Esophagus squamous epithelium (tissue), 5 donors: ENCODE measurements at regions not wholly inside any gene's neighbourhood (a gene's known extent, or its start where the extent isn't known, plus 50 kb on each side); places are given as distances from the start of the nearest gene placed in this dataset.

Experiments used
- DNase-seq: peaks from one replicate; lab custom pipeline; 2025; lab: John Stamatoyannopoulos, UW
- H3K27ac ChIP-seq, 4 donors: fragments of 200-600 bp; sonication (generic); one replicate each; pipeline ENCODE4 v1.5.1; 2016 to 2019; ENCODE audit warnings: mild to moderate bottlenecking in 1 of 4
- H3K27me3 ChIP-seq, 4 donors: fragments of 200-600 bp; sonication (generic); 1 replicate in 3 of 4; 2 replicates in 1 of 4; pipeline versions ENCODE4 v1.5.1 to v1.6.0; 2017 to 2021; ENCODE audit warnings: antibody characterized with exemption in 1 of 4
- H3K36me3 ChIP-seq, 3 donors: fragments of 200-600 bp; sonication (generic); one replicate each; pipeline ENCODE4 v1.5.1; 2016 to 2019
- H3K4me1 ChIP-seq, 3 donors: fragments of 200-600 bp; sonication (generic); one replicate each; pipeline ENCODE4 v1.5.1; 2017 to 2019
- H3K4me3 ChIP-seq, 4 donors: fragments of 200-600 bp; sonication (generic); 1 replicate in 3 of 4; 2 replicates in 1 of 4; pipeline ENCODE4 v1.5.1; 2016 to 2019; ENCODE audit warnings: mild to moderate bottlenecking in 2 of 4, moderate library complexity in 1 of 4
- H3K9me3 ChIP-seq, 3 donors: fragments of 200-600 bp; sonication (generic); one replicate each; pipeline ENCODE4 v1.5.1; 2016 to 2019
- POLR2A ChIP-seq, 4 donors: fragments of 450-650 bp; IDR thresholded peaks; one replicate each; pipeline ENCODE4 v1.6.1; 2017; ENCODE audit warnings: antibody characterized with exemption in 4 of 4, mild to moderate bottlenecking in 4 of 4, moderate library complexity in 3 of 4
- WGBS, 2 donors: methylation state at CpG; one replicate each; pipeline ENCODE4 v1.1.5; 2018; 5-methylcytosine and 5-hydroxymethylcytosine counted together
- intact Hi-C: fragments of 100-400 bp; cut with DNase I; formaldehyde crosslinking; loops from one replicate; pipeline ENCODE4 v1.15.0; 2022
- TF ChIP-seq, protein P1 (sequence below), 6 experiments: fragments of 450-650 bp in 4 of 6; fragments of 200-600 bp in 2 of 6; sonication (generic) in 2 of 6; IDR thresholded peaks; one replicate each; pipeline ENCODE4 v1.5.1; 2016 to 2019; ENCODE audit warnings: antibody characterized with exemption in 6 of 6, mild to moderate bottlenecking in 4 of 6, moderate library complexity in 4 of 6
- donor health status: DM: yes; HTN: yes; CAD: no.

DNA sequence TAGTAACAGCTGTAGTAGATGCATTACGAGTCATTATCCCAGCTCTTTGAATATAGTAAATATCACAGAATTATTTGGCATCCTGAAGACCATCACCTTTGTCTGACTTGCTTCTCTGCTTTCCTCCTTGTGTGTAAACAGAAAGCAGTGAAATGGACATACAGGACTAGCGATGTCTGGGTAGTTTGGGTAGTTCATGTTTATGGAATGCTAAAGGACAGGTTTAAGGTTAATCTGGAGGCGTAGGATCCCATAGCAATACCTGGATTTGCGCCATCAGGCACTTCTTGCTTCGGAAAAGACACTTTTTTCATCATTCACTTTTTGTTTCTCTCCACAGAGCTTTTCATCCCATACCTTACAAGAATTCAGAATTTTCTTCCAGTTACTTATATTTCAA is 232.2 kb downstream of the GPAT3 start:
- H3K9me3 ChIP-seq = no peaks in the 10 kb centered on the region
- WGBS, 2 donors = 74 to 77% methylated on average over 5 of the region's 5 CpGs
- H3K36me3 ChIP-seq = no peaks in the 10 kb centered on the region
- no peak overlapping the region for H3K4me3 ChIP-seq
- H3K27me3 ChIP-seq = peaks cover 0 to 3% (median 0%) of the 10 kb centered on the region in 4 donors
- intact Hi-C loops = no loop called here
- TF ChIP-seq, protein P1, sequence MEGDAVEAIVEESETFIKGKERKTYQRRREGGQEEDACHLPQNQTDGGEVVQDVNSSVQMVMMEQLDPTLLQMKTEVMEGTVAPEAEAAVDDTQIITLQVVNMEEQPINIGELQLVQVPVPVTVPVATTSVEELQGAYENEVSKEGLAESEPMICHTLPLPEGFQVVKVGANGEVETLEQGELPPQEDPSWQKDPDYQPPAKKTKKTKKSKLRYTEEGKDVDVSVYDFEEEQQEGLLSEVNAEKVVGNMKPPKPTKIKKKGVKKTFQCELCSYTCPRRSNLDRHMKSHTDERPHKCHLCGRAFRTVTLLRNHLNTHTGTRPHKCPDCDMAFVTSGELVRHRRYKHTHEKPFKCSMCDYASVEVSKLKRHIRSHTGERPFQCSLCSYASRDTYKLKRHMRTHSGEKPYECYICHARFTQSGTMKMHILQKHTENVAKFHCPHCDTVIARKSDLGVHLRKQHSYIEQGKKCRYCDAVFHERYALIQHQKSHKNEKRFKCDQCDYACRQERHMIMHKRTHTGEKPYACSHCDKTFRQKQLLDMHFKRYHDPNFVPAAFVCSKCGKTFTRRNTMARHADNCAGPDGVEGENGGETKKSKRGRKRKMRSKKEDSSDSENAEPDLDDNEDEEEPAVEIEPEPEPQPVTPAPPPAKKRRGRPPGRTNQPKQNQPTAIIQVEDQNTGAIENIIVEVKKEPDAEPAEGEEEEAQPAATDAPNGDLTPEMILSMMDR (IDR thresholded peaks at IDR 0.05) = no peak
- TF ChIP-seq POLR2A (IDR thresholded peaks at IDR 0.05) = no peak
- no peaks in the 10 kb centered on the region for H3K4me1 ChIP-seq
- no peak overlapping the region for H3K27ac ChIP-seq
- DNase-seq = no peak

DNA sequence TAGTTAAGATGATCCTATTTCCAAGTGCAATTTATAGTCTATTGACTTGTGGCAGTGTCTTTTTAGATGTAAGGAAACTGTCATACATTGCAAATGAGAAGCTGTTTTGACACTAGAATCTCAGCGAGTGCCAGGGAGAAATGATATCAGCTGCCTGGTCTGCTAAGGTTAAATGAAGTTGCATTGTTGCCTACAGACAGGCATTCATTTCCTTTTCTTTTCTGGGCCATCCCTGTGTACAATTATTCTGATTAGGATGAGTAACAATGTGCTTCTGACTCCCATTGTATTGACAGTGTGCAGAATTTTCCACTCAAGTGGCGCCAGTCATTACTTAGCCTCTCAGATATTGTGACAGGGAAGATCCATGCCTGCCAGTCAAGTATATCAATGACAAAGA is 231.2 kb downstream of the GPAT3 start:
- no peaks in the 10 kb centered on the region for H3K9me3 ChIP-seq
- no peaks in the 10 kb centered on the region for H3K4me1 ChIP-seq
- no peak for DNase-seq
- no peak for TF ChIP-seq POLR2A (IDR thresholded peaks at IDR 0.05)
- TF ChIP-seq, protein P1 (IDR thresholded peaks at IDR 0.05) = no peak
- no peaks in the 10 kb centered on the region for H3K36me3 ChIP-seq
- peaks cover 0 to 3% (median 0%) of the 10 kb centered on the region in 4 donors for H3K27me3 ChIP-seq
- no peak overlapping the region for H3K4me3 ChIP-seq
- WGBS, 2 donors = 77 to 93% methylated on average over 2 of the region's 2 CpGs
- no peak overlapping the region for H3K27ac ChIP-seq
- intact Hi-C loops = no loop called here

DNA sequence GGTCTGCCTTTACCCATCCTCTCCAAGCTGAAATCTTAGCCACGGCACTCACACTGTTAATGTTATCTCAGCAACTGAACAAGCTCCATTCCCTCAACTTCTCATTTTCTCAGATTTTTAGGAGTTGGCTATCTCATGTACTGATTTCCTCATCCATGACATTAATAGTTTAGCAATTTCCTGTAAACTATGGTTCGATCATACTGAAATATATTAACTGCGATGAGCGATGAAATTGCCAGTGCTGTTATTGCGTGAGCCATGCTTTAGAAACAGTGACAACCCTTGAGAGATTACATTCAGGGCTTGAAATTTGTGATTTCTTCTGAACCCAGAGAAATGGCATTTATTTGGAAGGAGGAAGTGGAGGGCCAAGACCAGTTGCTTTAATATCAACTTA is 223.7 kb downstream of the GPAT3 start:
- WGBS, 2 donors = 69 to 86% methylated on average over 5 of the region's 5 CpGs
- no peak for DNase-seq
- Histone ChIP-seq H3K27ac (no peak overlapping the region), H3K27me3 (no peaks in the 10 kb centered on the region), H3K36me3 (no peaks in the 10 kb centered on the region), H3K4me1 (no peaks in the 10 kb centered on the region), H3K4me3 (no peak overlapping the region), H3K9me3 (no peaks in the 10 kb centered on the region)
- intact Hi-C loops = no loop called here
- no peak for TF ChIP-seq POLR2A (IDR thresholded peaks at IDR 0.05)
- TF ChIP-seq, protein P1 (IDR thresholded peaks at IDR 0.05) = no peak

DNA sequence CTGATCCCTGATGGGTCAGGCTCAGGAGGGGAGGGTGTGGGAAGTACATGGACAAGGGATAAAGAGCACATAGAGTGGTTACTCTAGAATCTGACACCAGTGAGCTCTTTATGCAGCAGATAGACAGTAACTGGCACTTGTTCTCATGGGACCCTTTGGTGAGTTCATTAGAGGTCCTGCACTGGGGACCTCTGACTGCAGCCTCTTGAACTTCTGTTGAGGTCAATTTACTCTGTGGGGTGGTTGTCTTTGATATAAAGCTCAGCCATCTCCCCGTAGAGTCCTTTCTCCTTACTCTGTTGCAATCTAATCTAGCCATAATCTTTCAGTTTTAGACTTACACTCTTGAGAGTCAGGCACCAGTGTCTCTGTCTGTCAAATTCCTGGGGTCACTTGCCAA is 222.4 kb downstream of the GPAT3 start:
- 70 to 100% methylated on average over 1 of the region's 1 CpG for WGBS, 2 donors
- no peaks in the 10 kb centered on the region for H3K27me3 ChIP-seq
- TF ChIP-seq POLR2A (IDR thresholded peaks at IDR 0.05) = no peak
- TF ChIP-seq, protein P1 (IDR thresholded peaks at IDR 0.05) = no peak
- no peak overlapping the region for H3K27ac ChIP-seq
- no peak for DNase-seq
- no peaks in the 10 kb centered on the region for H3K9me3 ChIP-seq
- no peak overlapping the region for H3K4me3 ChIP-seq
- no peaks in the 10 kb centered on the region for H3K36me3 ChIP-seq
- intact Hi-C loops = no loop called here
- H3K4me1 ChIP-seq = no peaks in the 10 kb centered on the region

DNA sequence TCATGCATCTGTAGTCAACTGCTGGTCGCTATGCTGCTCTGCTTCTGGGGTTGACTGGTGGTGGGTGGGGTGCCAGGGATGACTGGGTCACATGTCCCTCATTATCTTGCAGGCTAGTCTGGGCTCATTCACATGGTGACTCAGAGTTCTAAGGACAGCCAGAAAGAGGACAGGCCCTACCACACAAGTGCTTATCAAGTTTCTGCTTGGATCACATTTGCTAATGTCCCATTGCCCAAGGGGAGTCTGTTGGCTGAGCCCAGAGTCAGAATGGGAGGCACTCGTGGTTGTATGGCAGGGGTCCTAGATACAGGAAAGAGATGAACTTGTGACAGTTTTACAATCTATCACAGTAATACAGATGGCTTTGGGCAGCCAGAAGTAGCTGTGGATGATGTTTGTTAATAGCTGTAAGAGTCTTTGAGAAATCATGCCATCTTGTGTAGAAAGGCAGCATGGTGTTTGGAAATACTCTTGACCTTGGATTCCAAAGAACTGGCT is 221.3 kb downstream of the GPAT3 start:
- intact Hi-C loops = no loop called here
- Histone ChIP-seq H3K4me3 (no peak overlapping the region), H3K27me3 (no peaks in the 10 kb centered on the region), H3K9me3 (no peaks in the 10 kb centered on the region), H3K4me1 (no peaks in the 10 kb centered on the region), H3K36me3 (no peaks in the 10 kb centered on the region), H3K27ac (no peak overlapping the region)
- TF ChIP-seq, protein P1 (IDR thresholded peaks at IDR 0.05) = no peak
- no peak for TF ChIP-seq POLR2A (IDR thresholded peaks at IDR 0.05)
- no peak for DNase-seq
- 30 to 43% methylated on average over 2 of the region's 2 CpGs for WGBS, 2 donors
